WTC11 (cell line): ENCODE measurements at regions not wholly inside any gene's neighbourhood (a gene's known extent, or its start where the extent isn't known, plus 50 kb on each side); places are given as distances from the start of the nearest gene placed in this dataset.

Experiments
- ATAC-seq: fragments of 200-7000 bp; cut with Tn5 transposase; 2 replicates; pipeline ENCODE4 v1.10.0; 2021; ENCODE audit warnings: mild to moderate bottlenecking, moderate library complexity
- CTCF ChIA-PET: fragments of 300-600 bp; sonication (Branson Sonifier 250); formaldehyde crosslinking; loops from one replicate; lab custom pipeline; 2021; ENCODE audit warnings: antibody characterized with exemption; lab: Charles Lee
- POLR2A ChIA-PET: fragments of 350-600 bp; sonication (Branson Sonifier 250); formaldehyde crosslinking; loops from one replicate; lab custom pipeline; 2021; ENCODE audit warnings: antibody characterized with exemption; lab: Charles Lee
- DNase-seq: peaks from one replicate; pipeline ENCODE4 v3.0.0; 2021; ENCODE audit warnings: low spot score
- H3K27ac Mint-ChIP-seq: 2 replicates; pipeline ENCODE4 v1.8.0; 2021; ENCODE audit warnings: mixed read lengths
- H3K27me3 Mint-ChIP-seq: 2 replicates; pipeline ENCODE4 v1.8.0; 2021; ENCODE audit warnings: low read depth, mild to moderate bottlenecking, moderate library complexity, mixed read lengths
- H3K36me3 Mint-ChIP-seq: 2 replicates; pipeline ENCODE4 v1.8.0; 2021; ENCODE audit warnings: mixed read lengths
- H3K4me1 Mint-ChIP-seq: 2 replicates; pipeline ENCODE4 v1.8.0; 2022; ENCODE audit warnings: mixed read lengths
- H3K4me3 Mint-ChIP-seq: 2 replicates; pipeline ENCODE4 v1.8.0; 2021; ENCODE audit warnings: mild to moderate bottlenecking, moderate library complexity, mixed read lengths
- H3K9me3 Mint-ChIP-seq: 2 replicates; pipeline ENCODE4 v1.8.0; 2021; ENCODE audit warnings: mixed read lengths
- ELF4 ChIP-seq: sonication (generic); formaldehyde crosslinking; IDR thresholded peaks from 2 replicates; pipeline ENCODE4 v1.8.1; 2022; ENCODE audit warnings: low read depth, mild to moderate bottlenecking, moderate library complexity, missing genetic modification reagents
- FOXJ3 ChIP-seq: sonication (generic); formaldehyde crosslinking; IDR thresholded peaks from 2 replicates; pipeline ENCODE4 v1.9.0; 2021; ENCODE audit warnings: missing genetic modification reagents, mild to moderate bottlenecking, borderline replicate concordance
- JAZF1 ChIP-seq: fragments of 250-450 bp; sonication (Bioruptor Pico); IDR thresholded peaks from 2 replicates; pipeline ENCODE4 v1.9.0; 2021; ENCODE audit warnings: moderate library complexity, mild to moderate bottlenecking, inconsistent platforms
- MXD4 ChIP-seq: fragments of 250-450 bp; sonication (Bioruptor Pico); IDR thresholded peaks from 2 replicates; pipeline ENCODE4 v1.8.0; 2021; ENCODE audit warnings: mild to moderate bottlenecking, moderate library complexity, borderline replicate concordance
- NFATC4 ChIP-seq: fragments of 250-450 bp; sonication (Bioruptor Pico); IDR thresholded peaks from 2 replicates; pipeline ENCODE4 v1.9.0; 2021; ENCODE audit warnings: mild to moderate bottlenecking
- NFYB ChIP-seq: sonication (generic); formaldehyde crosslinking; conservative IDR thresholded peaks from 2 replicates; pipeline ENCODE4 v1.8.0; 2022; ENCODE audit warnings: low read depth, missing genetic modification reagents
- RORB ChIP-seq: fragments of 250-450 bp; sonication (Bioruptor Pico); IDR thresholded peaks from 2 replicates; pipeline ENCODE4 v1.9.0; 2021; ENCODE audit warnings: mild to moderate bottlenecking
- SP1 ChIP-seq: sonication (generic); formaldehyde crosslinking; conservative IDR thresholded peaks from 2 replicates; pipeline ENCODE4 v1.8.1; 2022; ENCODE audit warnings: missing genetic modification reagents
- TEAD1 ChIP-seq: sonication (generic); formaldehyde crosslinking; IDR thresholded peaks from 2 replicates; pipeline ENCODE4 v1.8.0; 2022; ENCODE audit warnings: mild to moderate bottlenecking, missing genetic modification reagents
- ZBTB43 ChIP-seq: sonication (generic); formaldehyde crosslinking; IDR thresholded peaks from 2 replicates; pipeline ENCODE4 v1.8.1; 2023; ENCODE audit warnings: mild to moderate bottlenecking, missing genetic modification reagents
- ZNF425 ChIP-seq: fragments of 250-450 bp; sonication (Bioruptor Pico); conservative IDR thresholded peaks from 2 replicates; pipeline ENCODE4 v1.9.0; 2021; ENCODE audit warnings: mild to moderate bottlenecking
- ZNF671 ChIP-seq: fragments of 250-450 bp; sonication (Bioruptor Pico); IDR thresholded peaks from 2 replicates; pipeline ENCODE4 v1.8.0; 2021; ENCODE audit warnings: mild to moderate bottlenecking
- TF ChIP-seq, protein P1 (sequence below): sonication (generic); formaldehyde crosslinking; IDR thresholded peaks from 2 replicates; pipeline ENCODE4 v1.8.0; 2023; ENCODE audit warnings: missing genetic modification reagents
- TF ChIP-seq, protein P2 (sequence below): sonication (generic); formaldehyde crosslinking; IDR thresholded peaks from 2 replicates; pipeline ENCODE4 v1.8.1; 2023; ENCODE audit warnings: mild to moderate bottlenecking, moderate library complexity, missing genetic modification reagents
- TF ChIP-seq, protein P3 (sequence below): sonication (generic); formaldehyde crosslinking; conservative IDR thresholded peaks from 2 replicates; pipeline ENCODE4 v1.8.1; 2023; ENCODE audit warnings: mild to moderate bottlenecking, low read depth, missing genetic modification reagents, moderate library complexity

DNA sequence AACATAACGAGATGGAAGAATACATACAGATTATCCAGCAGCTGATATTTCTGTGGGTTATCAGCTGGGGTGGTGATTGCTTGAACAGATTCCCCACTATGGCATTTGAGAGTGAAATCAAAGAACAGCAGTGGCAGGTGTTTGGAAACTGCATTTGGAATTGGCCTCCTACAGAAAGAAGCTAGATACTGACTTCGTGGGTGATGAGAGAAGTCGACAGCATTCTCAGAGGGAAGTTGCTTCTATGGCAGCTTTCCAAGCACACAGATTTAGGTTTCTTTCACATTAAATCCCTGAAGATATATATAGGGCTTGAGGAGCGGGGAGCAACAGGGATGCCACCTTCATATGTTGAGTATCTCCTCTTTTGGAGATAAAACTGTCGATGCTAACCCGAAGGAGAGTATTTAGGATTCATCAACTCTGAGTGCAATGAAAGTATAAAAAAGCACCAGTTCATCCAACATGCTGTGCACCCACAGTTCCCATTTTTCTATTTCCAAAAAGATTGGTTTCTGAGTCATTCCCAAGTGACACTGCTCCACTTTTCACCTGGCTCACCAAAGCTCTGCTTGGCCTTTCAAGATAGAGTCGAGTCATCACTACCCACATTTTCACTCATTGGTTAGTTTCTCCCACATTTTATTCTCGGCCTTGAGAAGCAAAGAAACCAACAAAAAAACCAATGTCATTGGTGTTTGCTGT lies 579.8 kb upstream of the SUCLG2 start:
- TF ChIP-seq NFATC4 (CRISPR knock-in tag) = no peak
- TF ChIP-seq ZNF425 (CRISPR knock-in tag) = no peak
- TF ChIP-seq, protein P1, sequence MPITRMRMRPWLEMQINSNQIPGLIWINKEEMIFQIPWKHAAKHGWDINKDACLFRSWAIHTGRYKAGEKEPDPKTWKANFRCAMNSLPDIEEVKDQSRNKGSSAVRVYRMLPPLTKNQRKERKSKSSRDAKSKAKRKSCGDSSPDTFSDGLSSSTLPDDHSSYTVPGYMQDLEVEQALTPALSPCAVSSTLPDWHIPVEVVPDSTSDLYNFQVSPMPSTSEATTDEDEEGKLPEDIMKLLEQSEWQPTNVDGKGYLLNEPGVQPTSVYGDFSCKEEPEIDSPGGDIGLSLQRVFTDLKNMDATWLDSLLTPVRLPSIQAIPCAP (CRISPR knock-in tag) = no peak
- TF ChIP-seq ELF4 (CRISPR knock-in tag) = no peak
- no peak for TF ChIP-seq FOXJ3 (CRISPR knock-in tag)
- TF ChIP-seq MXD4 (CRISPR knock-in tag) = no peak
- TF ChIP-seq TEAD1 = no peak
- no peak for TF ChIP-seq ZNF671 (CRISPR knock-in tag)
- TF ChIP-seq JAZF1 (CRISPR knock-in tag) = no peak
- no peak for TF ChIP-seq ZBTB43 (CRISPR knock-in tag)
- TF ChIP-seq, protein P2, sequence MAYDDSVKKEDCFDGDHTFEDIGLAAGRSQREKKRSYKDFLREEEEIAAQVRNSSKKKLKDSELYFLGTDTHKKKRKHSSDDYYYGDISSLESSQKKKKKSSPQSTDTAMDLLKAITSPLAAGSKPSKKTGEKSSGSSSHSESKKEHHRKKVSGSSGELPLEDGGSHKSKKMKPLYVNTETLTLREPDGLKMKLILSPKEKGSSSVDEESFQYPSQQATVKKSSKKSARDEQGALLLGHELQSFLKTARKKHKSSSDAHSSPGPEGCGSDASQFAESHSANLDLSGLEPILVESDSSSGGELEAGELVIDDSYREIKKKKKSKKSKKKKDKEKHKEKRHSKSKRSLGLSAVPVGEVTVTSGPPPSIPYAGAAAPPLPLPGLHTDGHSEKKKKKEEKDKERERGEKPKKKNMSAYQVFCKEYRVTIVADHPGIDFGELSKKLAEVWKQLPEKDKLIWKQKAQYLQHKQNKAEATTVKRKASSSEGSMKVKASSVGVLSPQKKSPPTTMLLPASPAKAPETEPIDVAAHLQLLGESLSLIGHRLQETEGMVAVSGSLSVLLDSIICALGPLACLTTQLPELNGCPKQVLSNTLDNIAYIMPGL (CRISPR knock-in tag) = no peak
- TF ChIP-seq RORB (CRISPR knock-in tag) = no peak
- TF ChIP-seq NFYB (CRISPR knock-in tag) = no peak
- TF ChIP-seq, all 79 proteins: peak for 0
- no peaks in the 10 kb centered on the region for H3K27me3 Mint-ChIP-seq
- ATAC-seq (no peak), DNase-seq (no peak)
- no peaks in the 10 kb centered on the region for H3K4me1 Mint-ChIP-seq
- H3K9me3 Mint-ChIP-seq = peaks cover 8% of the 10 kb centered on the region
- H3K27ac Mint-ChIP-seq = no peak overlapping the region
- POLR2A ChIA-PET = no interaction called here
- peaks cover 5% of the 10 kb centered on the region for H3K36me3 Mint-ChIP-seq
- H3K4me3 Mint-ChIP-seq = no peak overlapping the region
- CTCF ChIA-PET = no interaction called here

GRCh38 chr3:68228856-68229255 lies 574.4 kb upstream of the SUCLG2 start:
- no peak overlapping the region for H3K4me3 Mint-ChIP-seq
- H3K27me3 Mint-ChIP-seq = no peaks in the 10 kb centered on the region
- no peak for TF ChIP-seq SP1 (CRISPR knock-in tag)
- no peak for TF ChIP-seq NFYB (CRISPR knock-in tag)
- TF ChIP-seq NFATC4 (CRISPR knock-in tag) = no peak
- TF ChIP-seq, protein P3, sequence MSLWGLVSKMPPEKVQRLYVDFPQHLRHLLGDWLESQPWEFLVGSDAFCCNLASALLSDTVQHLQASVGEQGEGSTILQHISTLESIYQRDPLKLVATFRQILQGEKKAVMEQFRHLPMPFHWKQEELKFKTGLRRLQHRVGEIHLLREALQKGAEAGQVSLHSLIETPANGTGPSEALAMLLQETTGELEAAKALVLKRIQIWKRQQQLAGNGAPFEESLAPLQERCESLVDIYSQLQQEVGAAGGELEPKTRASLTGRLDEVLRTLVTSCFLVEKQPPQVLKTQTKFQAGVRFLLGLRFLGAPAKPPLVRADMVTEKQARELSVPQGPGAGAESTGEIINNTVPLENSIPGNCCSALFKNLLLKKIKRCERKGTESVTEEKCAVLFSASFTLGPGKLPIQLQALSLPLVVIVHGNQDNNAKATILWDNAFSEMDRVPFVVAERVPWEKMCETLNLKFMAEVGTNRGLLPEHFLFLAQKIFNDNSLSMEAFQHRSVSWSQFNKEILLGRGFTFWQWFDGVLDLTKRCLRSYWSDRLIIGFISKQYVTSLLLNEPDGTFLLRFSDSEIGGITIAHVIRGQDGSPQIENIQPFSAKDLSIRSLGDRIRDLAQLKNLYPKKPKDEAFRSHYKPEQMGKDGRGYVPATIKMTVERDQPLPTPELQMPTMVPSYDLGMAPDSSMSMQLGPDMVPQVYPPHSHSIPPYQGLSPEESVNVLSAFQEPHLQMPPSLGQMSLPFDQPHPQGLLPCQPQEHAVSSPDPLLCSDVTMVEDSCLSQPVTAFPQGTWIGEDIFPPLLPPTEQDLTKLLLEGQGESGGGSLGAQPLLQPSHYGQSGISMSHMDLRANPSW (CRISPR knock-in tag) = no peak
- CTCF ChIA-PET = no interaction called here
- no peak for DNase-seq
- H3K27ac Mint-ChIP-seq = no peak overlapping the region
- POLR2A ChIA-PET = no interaction called here
- peaks cover 5% of the 10 kb centered on the region for H3K36me3 Mint-ChIP-seq
- peaks cover 8% of the 10 kb centered on the region for H3K9me3 Mint-ChIP-seq
- no peaks in the 10 kb centered on the region for H3K4me1 Mint-ChIP-seq
- no peak for ATAC-seq
